HL-60 (cell line): ENCODE measurements at regions not wholly inside any gene's neighbourhood (a gene's known extent, or its start where the extent isn't known, plus 50 kb on each side); places are given as distances from the start of the nearest gene placed in this dataset.

ENCODE experiments used
- DNase-seq, 2 experiments: peaks; one replicate each; pipeline ENCODE4 v3.0.0-alpha.2; 2010 to 2020; ENCODE audit warnings: low read depth in 1 of 2, low spot score in 1 of 2
- H3K27ac ChIP-seq: fragments of 250-450 bp; sonication (Bioruptor Pico); replicated peaks from 2 replicates; pipeline ENCODE4 v1.5.1; 2020; ENCODE audit warnings: mild to moderate bottlenecking, moderate library complexity
- H3K27me3 ChIP-seq: fragments of 250-450 bp; sonication (Bioruptor Pico); 2 replicates; pipeline ENCODE4 v1.5.1; 2021; ENCODE audit warnings: mild to moderate bottlenecking, moderate library complexity; ENCODE audit not compliant: insufficient read depth, poor library complexity, severe bottlenecking
- H3K4me3 ChIP-seq: replicated peaks from 2 replicates; pipeline ENCODE4 v1.5.1; 2011; ENCODE audit warnings: mild to moderate bottlenecking, control low read depth, low read length; ENCODE audit not compliant: insufficient read depth
- GABPA ChIP-seq: IDR thresholded peaks from 2 replicates; pipeline ENCODE4 v1.6.1; 2012; ENCODE audit warnings: low read depth
- POLR2AphosphoS5 ChIP-seq: IDR thresholded peaks from 2 replicates; pipeline ENCODE4 v1.6.1; 2012; ENCODE audit warnings: low read depth
- SPI1 ChIP-seq: IDR thresholded peaks from 2 replicates; pipeline ENCODE4 v1.6.1; 2012; ENCODE audit warnings: low read depth, mild to moderate bottlenecking, borderline replicate concordance
- TF ChIP-seq, protein P1 (sequence below): IDR thresholded peaks from one replicate; pipeline ENCODE4 v1.5.1; 2011; ENCODE audit warnings: low read length, control low read depth, inconsistent platforms; ENCODE audit not compliant: insufficient read depth
- TF ChIP-seq, protein P2 (sequence below): IDR thresholded peaks from 2 replicates; pipeline ENCODE4 v1.6.1; 2012; ENCODE audit warnings: low read depth; ENCODE audit not compliant: insufficient replicate concordance

- Histone ChIP-seq H3K27ac (no peak overlapping the region), H3K27me3 (no peaks in the 10 kb centered on the region), H3K4me3 (no peak overlapping the region)
- TF ChIP-seq, protein P1, sequence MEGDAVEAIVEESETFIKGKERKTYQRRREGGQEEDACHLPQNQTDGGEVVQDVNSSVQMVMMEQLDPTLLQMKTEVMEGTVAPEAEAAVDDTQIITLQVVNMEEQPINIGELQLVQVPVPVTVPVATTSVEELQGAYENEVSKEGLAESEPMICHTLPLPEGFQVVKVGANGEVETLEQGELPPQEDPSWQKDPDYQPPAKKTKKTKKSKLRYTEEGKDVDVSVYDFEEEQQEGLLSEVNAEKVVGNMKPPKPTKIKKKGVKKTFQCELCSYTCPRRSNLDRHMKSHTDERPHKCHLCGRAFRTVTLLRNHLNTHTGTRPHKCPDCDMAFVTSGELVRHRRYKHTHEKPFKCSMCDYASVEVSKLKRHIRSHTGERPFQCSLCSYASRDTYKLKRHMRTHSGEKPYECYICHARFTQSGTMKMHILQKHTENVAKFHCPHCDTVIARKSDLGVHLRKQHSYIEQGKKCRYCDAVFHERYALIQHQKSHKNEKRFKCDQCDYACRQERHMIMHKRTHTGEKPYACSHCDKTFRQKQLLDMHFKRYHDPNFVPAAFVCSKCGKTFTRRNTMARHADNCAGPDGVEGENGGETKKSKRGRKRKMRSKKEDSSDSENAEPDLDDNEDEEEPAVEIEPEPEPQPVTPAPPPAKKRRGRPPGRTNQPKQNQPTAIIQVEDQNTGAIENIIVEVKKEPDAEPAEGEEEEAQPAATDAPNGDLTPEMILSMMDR = no peak
- TF ChIP-seq, protein P2, sequence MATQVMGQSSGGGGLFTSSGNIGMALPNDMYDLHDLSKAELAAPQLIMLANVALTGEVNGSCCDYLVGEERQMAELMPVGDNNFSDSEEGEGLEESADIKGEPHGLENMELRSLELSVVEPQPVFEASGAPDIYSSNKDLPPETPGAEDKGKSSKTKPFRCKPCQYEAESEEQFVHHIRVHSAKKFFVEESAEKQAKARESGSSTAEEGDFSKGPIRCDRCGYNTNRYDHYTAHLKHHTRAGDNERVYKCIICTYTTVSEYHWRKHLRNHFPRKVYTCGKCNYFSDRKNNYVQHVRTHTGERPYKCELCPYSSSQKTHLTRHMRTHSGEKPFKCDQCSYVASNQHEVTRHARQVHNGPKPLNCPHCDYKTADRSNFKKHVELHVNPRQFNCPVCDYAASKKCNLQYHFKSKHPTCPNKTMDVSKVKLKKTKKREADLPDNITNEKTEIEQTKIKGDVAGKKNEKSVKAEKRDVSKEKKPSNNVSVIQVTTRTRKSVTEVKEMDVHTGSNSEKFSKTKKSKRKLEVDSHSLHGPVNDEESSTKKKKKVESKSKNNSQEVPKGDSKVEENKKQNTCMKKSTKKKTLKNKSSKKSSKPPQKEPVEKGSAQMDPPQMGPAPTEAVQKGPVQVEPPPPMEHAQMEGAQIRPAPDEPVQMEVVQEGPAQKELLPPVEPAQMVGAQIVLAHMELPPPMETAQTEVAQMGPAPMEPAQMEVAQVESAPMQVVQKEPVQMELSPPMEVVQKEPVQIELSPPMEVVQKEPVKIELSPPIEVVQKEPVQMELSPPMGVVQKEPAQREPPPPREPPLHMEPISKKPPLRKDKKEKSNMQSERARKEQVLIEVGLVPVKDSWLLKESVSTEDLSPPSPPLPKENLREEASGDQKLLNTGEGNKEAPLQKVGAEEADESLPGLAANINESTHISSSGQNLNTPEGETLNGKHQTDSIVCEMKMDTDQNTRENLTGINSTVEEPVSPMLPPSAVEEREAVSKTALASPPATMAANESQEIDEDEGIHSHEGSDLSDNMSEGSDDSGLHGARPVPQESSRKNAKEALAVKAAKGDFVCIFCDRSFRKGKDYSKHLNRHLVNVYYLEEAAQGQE = no peak
- TF ChIP-seq POLR2AphosphoS5 (no peak), SPI1 (no peak), GABPA (no peak)
- DNase-seq = no peak
Observed at GRCh38 chr14:96690713-96691383, 106.3 kb upstream of the VRK1 start.

- Histone ChIP-seq H3K4me3 (no peak overlapping the region), H3K27ac (no peak overlapping the region), H3K27me3 (no peaks in the 10 kb centered on the region)
- DNase-seq = no peak
- TF ChIP-seq, protein P2 = no peak
- TF ChIP-seq, protein P1 = no peak
- TF ChIP-seq POLR2AphosphoS5 (no peak), GABPA (no peak), SPI1 (no peak)
Observed at GRCh38 chr14:96693252-96693820, 103.8 kb upstream of the VRK1 start.

GRCh38 chr14:96693987-96694386 lies 103.2 kb upstream of the VRK1 start:
- H3K4me3 ChIP-seq = no peak overlapping the region
- H3K27ac ChIP-seq = no peak overlapping the region
- no peak for DNase-seq
- no peaks in the 10 kb centered on the region for H3K27me3 ChIP-seq
- TF ChIP-seq SPI1 (no peak), POLR2AphosphoS5 (no peak), GABPA (no peak)
- TF ChIP-seq, protein P1 = no peak
- TF ChIP-seq, protein P2 = no peak
